GM12891 (cell line): ENCODE measurements at regions not wholly inside any gene's neighbourhood (a gene's known extent, or its start where the extent isn't known, plus 50 kb on each side); places are given as distances from the start of the nearest gene placed in this dataset.

Experiments used
- POLR2A ChIP-seq: IDR thresholded peaks from 2 replicates; pipeline ENCODE4 v1.6.1; 2011; ENCODE audit warnings: low read depth, low read length, control low read depth
- POLR2AphosphoS5 ChIP-seq: IDR thresholded peaks from 2 replicates; pipeline ENCODE4 v1.6.1; 2011; ENCODE audit warnings: low read depth, low read length, control low read depth
- SPI1 ChIP-seq: IDR thresholded peaks from 2 replicates; pipeline ENCODE4 v1.6.1; 2011; ENCODE audit warnings: low read depth, low read length, control low read depth
- TAF1 ChIP-seq: IDR thresholded peaks from 2 replicates; pipeline ENCODE4 v1.6.1; 2011; ENCODE audit warnings: low read depth, low read length, control low read depth

GRCh38 chr10:131500181-131500580 is 188.7 kb upstream of the TCERG1L start:
- TF ChIP-seq POLR2A, result no peak
- TF ChIP-seq POLR2AphosphoS5, result no peak
- TF ChIP-seq TAF1, result no peak
- no peak for TF ChIP-seq SPI1
